ENCODE measurements at regions not wholly inside any gene's neighbourhood (a gene's known extent, or its start where the extent isn't known, plus 50 kb on each side); places are given as distances from the start of the nearest gene placed in this dataset.

- no peak for TF ChIP-seq POLR2AphosphoS5 (IDR thresholded peaks at IDR 0.05)
- no peak for TF ChIP-seq CTCF (IDR thresholded peaks at IDR 0.05)
Observed at GRCh38 chr1:98296681-98297080, 364.8 kb upstream of the SNX7 start.
